ENCODE measurements at regions not wholly inside any gene's neighbourhood (a gene's known extent, or its start where the extent isn't known, plus 50 kb on each side); places are given as distances from the start of the nearest gene placed in this dataset.

GRCh38 chr15:69669446-69669845, 216.8 kb downstream of the RPLP1 start:
- Histone ChIP-seq H3K4me1 (peaks cover 0 to 14% (median 2%) of the 10 kb centered on the region in 4 donors), H3K27me3 (no peaks in the 10 kb centered on the region), H3K36me3 (no peaks in the 10 kb centered on the region), H3K9me3 (no peaks in the 10 kb centered on the region), H3K4me3 (no peak overlapping the region), H3K27ac (no peak overlapping the region)
- intact Hi-C loops (cut with DNase I; ENCODE audit: low total_unique reads) = no loop called here
- 78 to 100% methylated on average over 2 to 3 of the region's 3 CpGs for WGBS, 2 donors (ENCODE audit: low coverage in 1 of 2)
- in situ Hi-C loops (cut with MboI; ENCODE audit: low pct_ligation_motif_present in 1 of 4, low pct_unique_long_range_greater_than_20kb in 1 of 4, low sequenced_read_pairs in 3 of 4) = no loop called here
- no peak for DNase-seq
- TF ChIP-seq POLR2AphosphoS5 (IDR thresholded peaks at IDR 0.05) (no peak), EP300 (IDR thresholded peaks at IDR 0.05; ENCODE audit: low read depth) (no peak), POLR2A (IDR thresholded peaks at IDR 0.05) (no peak)
- TF ChIP-seq, protein P1, sequence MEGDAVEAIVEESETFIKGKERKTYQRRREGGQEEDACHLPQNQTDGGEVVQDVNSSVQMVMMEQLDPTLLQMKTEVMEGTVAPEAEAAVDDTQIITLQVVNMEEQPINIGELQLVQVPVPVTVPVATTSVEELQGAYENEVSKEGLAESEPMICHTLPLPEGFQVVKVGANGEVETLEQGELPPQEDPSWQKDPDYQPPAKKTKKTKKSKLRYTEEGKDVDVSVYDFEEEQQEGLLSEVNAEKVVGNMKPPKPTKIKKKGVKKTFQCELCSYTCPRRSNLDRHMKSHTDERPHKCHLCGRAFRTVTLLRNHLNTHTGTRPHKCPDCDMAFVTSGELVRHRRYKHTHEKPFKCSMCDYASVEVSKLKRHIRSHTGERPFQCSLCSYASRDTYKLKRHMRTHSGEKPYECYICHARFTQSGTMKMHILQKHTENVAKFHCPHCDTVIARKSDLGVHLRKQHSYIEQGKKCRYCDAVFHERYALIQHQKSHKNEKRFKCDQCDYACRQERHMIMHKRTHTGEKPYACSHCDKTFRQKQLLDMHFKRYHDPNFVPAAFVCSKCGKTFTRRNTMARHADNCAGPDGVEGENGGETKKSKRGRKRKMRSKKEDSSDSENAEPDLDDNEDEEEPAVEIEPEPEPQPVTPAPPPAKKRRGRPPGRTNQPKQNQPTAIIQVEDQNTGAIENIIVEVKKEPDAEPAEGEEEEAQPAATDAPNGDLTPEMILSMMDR (IDR thresholded peaks at IDR 0.05) = no peak

DNA sequence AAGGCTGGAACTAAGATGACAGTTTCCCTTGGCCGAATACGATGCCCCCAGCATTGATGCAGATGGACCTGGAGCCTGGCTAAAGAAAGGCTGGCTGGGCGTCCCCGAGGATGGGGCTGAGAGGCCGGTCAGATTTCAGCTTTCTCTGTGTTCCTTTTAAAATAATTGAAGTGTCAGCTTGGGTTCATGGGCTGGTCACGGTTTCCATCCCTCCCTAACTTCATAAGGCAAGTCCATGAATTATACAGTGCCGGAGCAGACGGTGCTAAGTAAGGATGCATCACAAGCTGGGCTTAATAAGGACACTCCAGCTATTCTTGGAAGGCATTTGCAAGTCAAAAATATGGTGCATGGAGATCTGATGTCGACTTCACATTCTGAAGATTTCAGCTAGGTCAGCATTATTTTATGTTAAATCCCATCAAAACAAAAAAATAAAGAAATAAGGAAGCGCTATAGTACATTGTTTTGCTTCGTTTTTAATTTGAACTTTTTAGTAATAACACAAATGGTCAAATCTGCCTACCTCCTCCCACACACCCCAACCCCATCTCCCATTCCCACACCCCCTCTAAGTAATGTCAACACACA, 220.8 kb downstream of the RPLP1 start:
- Histone ChIP-seq H3K36me3 (no peaks in the 10 kb centered on the region), H3K9me3 (no peaks in the 10 kb centered on the region), H3K27me3 (no peaks in the 10 kb centered on the region), H3K4me3 (no peak overlapping the region), H3K27ac (no peak overlapping the region), H3K4me1 (no peaks in the 10 kb centered on the region)
- WGBS, 2 donors (ENCODE audit: low coverage in 1 of 2) = 75 to 84% methylated on average over 6 to 11 of the region's 11 CpGs
- in situ Hi-C loops (cut with MboI; ENCODE audit: low pct_ligation_motif_present in 1 of 4, low pct_unique_long_range_greater_than_20kb in 1 of 4, low sequenced_read_pairs in 3 of 4) = no loop called here
- DNase-seq = no peak
- intact Hi-C loops (cut with DNase I; ENCODE audit: low total_unique reads) = no loop called here
- TF ChIP-seq POLR2A (IDR thresholded peaks at IDR 0.05) (no peak), POLR2AphosphoS5 (IDR thresholded peaks at IDR 0.05) (no peak), EP300 (IDR thresholded peaks at IDR 0.05; ENCODE audit: low read depth) (no peak)
- TF ChIP-seq, protein P1 (IDR thresholded peaks at IDR 0.05) = no peak

DNA sequence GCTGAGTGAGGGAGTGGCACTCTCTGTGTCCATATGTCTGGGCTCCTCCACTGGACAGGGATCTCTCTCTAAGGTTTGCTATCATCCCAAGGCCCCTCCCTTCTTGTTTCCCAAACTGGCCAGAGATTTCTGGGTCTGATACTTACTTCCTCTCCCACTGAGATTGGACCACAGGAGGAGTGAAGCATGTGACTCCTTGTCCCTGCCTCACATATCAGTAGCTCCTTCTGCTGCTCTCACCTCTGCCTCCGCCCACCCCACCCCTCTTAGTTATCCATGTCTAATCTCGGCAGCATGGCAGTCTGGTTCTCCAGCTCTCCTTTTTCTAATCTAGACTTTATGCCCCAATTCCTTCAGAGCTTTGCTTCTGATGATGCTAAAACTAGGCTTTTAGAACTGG, 223.1 kb downstream of the RPLP1 start:
- no peaks in the 10 kb centered on the region for H3K4me1 ChIP-seq
- 87 to 94% methylated on average over 2 of the region's 2 CpGs for WGBS, 2 donors (ENCODE audit: low coverage in 1 of 2)
- no peak overlapping the region for H3K4me3 ChIP-seq
- H3K27me3 ChIP-seq = no peaks in the 10 kb centered on the region
- no peak for DNase-seq
- TF ChIP-seq EP300 (IDR thresholded peaks at IDR 0.05; ENCODE audit: low read depth) = no peak
- TF ChIP-seq, protein P1 (IDR thresholded peaks at IDR 0.05) = no peak
- no peak for TF ChIP-seq POLR2AphosphoS5 (IDR thresholded peaks at IDR 0.05)
- no peak for TF ChIP-seq POLR2A (IDR thresholded peaks at IDR 0.05)
- intact Hi-C loops (cut with DNase I; ENCODE audit: low total_unique reads) = no loop called here
- H3K9me3 ChIP-seq = no peaks in the 10 kb centered on the region
- in situ Hi-C loops (cut with MboI; ENCODE audit: low pct_ligation_motif_present in 1 of 4, low pct_unique_long_range_greater_than_20kb in 1 of 4, low sequenced_read_pairs in 3 of 4) = no loop called here
- H3K27ac ChIP-seq = no peak overlapping the region
- H3K36me3 ChIP-seq = no peaks in the 10 kb centered on the region

DNA sequence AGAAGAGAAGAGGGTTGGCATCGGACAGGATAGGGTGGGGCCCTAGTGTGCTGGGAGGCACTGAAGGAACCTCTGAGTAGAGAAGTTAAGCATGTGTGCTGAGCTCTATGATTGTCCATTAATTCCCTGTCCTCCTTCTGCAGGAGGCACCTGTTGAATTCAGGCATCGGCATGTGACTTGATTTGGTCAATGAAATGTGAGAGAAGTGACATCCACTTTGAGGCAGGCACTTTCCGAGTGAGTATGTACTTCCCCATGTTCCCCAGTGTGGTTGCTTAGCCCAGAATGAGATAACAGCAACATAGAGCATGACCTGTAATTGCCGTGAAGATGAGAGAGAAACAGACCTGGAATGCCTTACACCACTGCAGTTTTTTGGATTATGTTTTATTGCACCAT, 224.8 kb downstream of the RPLP1 start:
- H3K4me1 ChIP-seq = no peaks in the 10 kb centered on the region
- peaks cover 0 to 5% of the 10 kb centered on the region in 2 donors for H3K9me3 ChIP-seq
- no peak for DNase-seq
- H3K27me3 ChIP-seq = no peaks in the 10 kb centered on the region
- TF ChIP-seq POLR2A (IDR thresholded peaks at IDR 0.05) (no peak), EP300 (IDR thresholded peaks at IDR 0.05; ENCODE audit: low read depth) (no peak), POLR2AphosphoS5 (IDR thresholded peaks at IDR 0.05) (no peak)
- TF ChIP-seq, protein P1 (IDR thresholded peaks at IDR 0.05) = no peak
- 69 to 79% methylated on average over 2 to 4 of the region's 4 CpGs for WGBS, 2 donors (ENCODE audit: low coverage in 1 of 2)
- no peak overlapping the region for H3K4me3 ChIP-seq
- H3K27ac ChIP-seq = no peak overlapping the region
- H3K36me3 ChIP-seq = no peaks in the 10 kb centered on the region
- in situ Hi-C loops (cut with MboI; ENCODE audit: low pct_ligation_motif_present in 1 of 4, low pct_unique_long_range_greater_than_20kb in 1 of 4, low sequenced_read_pairs in 3 of 4) (no loop called here), intact Hi-C loops (cut with DNase I; ENCODE audit: low total_unique reads) (no loop called here)
